ENCODE measurements at regions not wholly inside any gene's neighbourhood (a gene's known extent, or its start where the extent isn't known, plus 50 kb on each side); places are given as distances from the start of the nearest gene placed in this dataset.

GRCh38 chr13:40261336-40261735, 405.1 kb downstream of the FOXO1 start:
- DNase-seq (ENCODE audit: low spot score) = no peak
- H3K27ac ChIP-seq = no peak overlapping the region
- no peak overlapping the region for H3K4me2 ChIP-seq
- no peaks in the 10 kb centered on the region for H4K20me1 ChIP-seq (ENCODE audit: low read depth)
- Mint-ChIP-seq H3K9me3 (no peaks in the 10 kb centered on the region), H3K36me3 (no peaks in the 10 kb centered on the region), H3K27ac (no peak overlapping the region), H3K4me3 (no peak overlapping the region), H3K4me1 (peaks cover 8% of the 10 kb centered on the region), H3K27me3 (ENCODE audit: insufficient read depth, low read depth) (peaks cover 4% of the 10 kb centered on the region)
- no peaks in the 10 kb centered on the region for H3K36me3 ChIP-seq
- TF ChIP-seq CTCF (IDR thresholded peaks at IDR 0.05) = no peak
- TF ChIP-seq EZH2phosphoT487 (IDR thresholded peaks at IDR 0.05) = no peak
- no peak for TF ChIP-seq EZH2 (IDR thresholded peaks at IDR 0.05)
- H3F3A ChIP-seq (ENCODE audit: low read depth) = no peaks in the 10 kb centered on the region
- H3K79me2 ChIP-seq (ENCODE audit: low read depth) = no peaks in the 10 kb centered on the region
- H3K4me1 ChIP-seq = peaks cover 8% of the 10 kb centered on the region
- no peak overlapping the region for H3K9ac ChIP-seq
- no peaks in the 10 kb centered on the region for H3K27me3 ChIP-seq
- H3K9me3 ChIP-seq (ENCODE audit: low read depth) = no peaks in the 10 kb centered on the region
- no peak overlapping the region for H3K4me3 ChIP-seq
- no peak overlapping the region for H2AFZ ChIP-seq (replicated peaks)

- no peak for DNase-seq (ENCODE audit: low spot score)
- Histone ChIP-seq H3K27ac (no peak overlapping the region), H3K4me3 (no peak overlapping the region), H3K27me3 (no peaks in the 10 kb centered on the region), H3K4me2 (no peak overlapping the region), H4K20me1 (ENCODE audit: low read depth) (no peaks in the 10 kb centered on the region), H3K9me3 (ENCODE audit: low read depth) (no peaks in the 10 kb centered on the region), H2AFZ (replicated peaks) (no peak overlapping the region), H3K9ac (no peak overlapping the region), H3K4me1 (peaks cover 8% of the 10 kb centered on the region), H3F3A (ENCODE audit: low read depth) (no peaks in the 10 kb centered on the region), H3K36me3 (no peaks in the 10 kb centered on the region), H3K79me2 (ENCODE audit: low read depth) (no peaks in the 10 kb centered on the region)
- H3K4me1 Mint-ChIP-seq = peaks cover 8% of the 10 kb centered on the region
- H3K36me3 Mint-ChIP-seq = no peaks in the 10 kb centered on the region
- no peak overlapping the region for H3K4me3 Mint-ChIP-seq
- no peaks in the 10 kb centered on the region for H3K9me3 Mint-ChIP-seq
- H3K27ac Mint-ChIP-seq = no peak overlapping the region
- TF ChIP-seq EZH2 (IDR thresholded peaks at IDR 0.05) (no peak), CTCF (IDR thresholded peaks at IDR 0.05) (no peak), EZH2phosphoT487 (IDR thresholded peaks at IDR 0.05) (no peak)
- peaks cover 4% of the 10 kb centered on the region for H3K27me3 Mint-ChIP-seq (ENCODE audit: insufficient read depth, low read depth)
These were observed 404.5 kb downstream of the FOXO1 start for GRCh38 chr13:40261947-40262346.

DNA sequence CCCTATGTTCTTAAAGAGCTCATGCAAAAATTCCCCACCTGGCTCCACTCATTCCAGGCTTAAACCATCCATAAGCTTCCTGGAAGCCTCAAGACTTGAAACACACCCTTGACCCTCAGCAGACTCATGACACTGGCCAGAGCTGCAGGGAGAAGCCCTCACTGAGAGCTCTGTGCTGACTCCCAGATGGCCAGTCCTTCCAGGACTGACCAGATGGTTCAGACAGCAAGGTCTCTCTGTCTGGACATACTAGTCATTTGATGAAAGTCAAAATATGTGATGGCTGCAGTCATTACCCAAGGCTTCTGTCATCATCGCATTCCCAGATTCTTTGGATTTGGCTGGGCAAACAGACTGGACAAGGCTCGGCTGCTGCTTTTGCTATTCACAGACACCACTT, 397.4 kb downstream of the FOXO1 start:
- H3K27ac Mint-ChIP-seq = no peak overlapping the region
- no peak for TF ChIP-seq EZH2 (IDR thresholded peaks at IDR 0.05)
- no peak for TF ChIP-seq CTCF (IDR thresholded peaks at IDR 0.05)
- TF ChIP-seq EZH2phosphoT487 (IDR thresholded peaks at IDR 0.05) = no peak
- H3K4me1 Mint-ChIP-seq = peaks cover 16% of the 10 kb centered on the region
- peaks cover 8% of the 10 kb centered on the region for H3K27me3 Mint-ChIP-seq (ENCODE audit: insufficient read depth, low read depth)
- no peak overlapping the region for H3K4me3 Mint-ChIP-seq
- H3K9me3 Mint-ChIP-seq = no peaks in the 10 kb centered on the region
- Histone ChIP-seq H3K36me3 (no peaks in the 10 kb centered on the region), H3K9me3 (ENCODE audit: low read depth) (no peaks in the 10 kb centered on the region), H3K9ac (no peak overlapping the region), H3K4me3 (no peak overlapping the region), H4K20me1 (ENCODE audit: low read depth) (no peaks in the 10 kb centered on the region), H3F3A (ENCODE audit: low read depth) (no peaks in the 10 kb centered on the region), H3K27ac (no peak overlapping the region), H3K79me2 (ENCODE audit: low read depth) (no peaks in the 10 kb centered on the region), H3K4me1 (peaks cover 4% of the 10 kb centered on the region), H3K4me2 (no peak overlapping the region), H2AFZ (replicated peaks) (no peak overlapping the region), H3K27me3 (no peaks in the 10 kb centered on the region)
- no peak for DNase-seq (ENCODE audit: low spot score)
- H3K36me3 Mint-ChIP-seq = no peaks in the 10 kb centered on the region
